CD4-positive, alpha-beta T cell treated with Interleukin-6 at 100 ng/mL for 8 hours (primary cell): ENCODE measurements at regions not wholly inside any gene's neighbourhood (a gene's known extent, or its start where the extent isn't known, plus 50 kb on each side); places are given as distances from the start of the nearest gene placed in this dataset.
"Not testable (repeated sequence)": the region's sequence is repeated elsewhere in the genome, so short reads cannot be mapped to it uniquely, and the experiment has no call there.

Source experiments
- DNase-seq: peaks from one replicate; pipeline ENCODE4 v3.0.0-alpha.2; 2020; ENCODE audit warnings: mixed read lengths, low spot score

GRCh38 chr2:185988907-185989306 lies 250.3 kb downstream of the FSIP2 start:
- DNase-seq, result not testable (repeated sequence)

GRCh38 chr2:185990861-185991525 lies 252.4 kb downstream of the FSIP2 start:
- no peak for DNase-seq

- no peak for DNase-seq
Measured at GRCh38 chr2:185998562-185999070, 260.0 kb downstream of the FSIP2 start.

GRCh38 chr2:186009341-186009740 lies 270.7 kb downstream of the FSIP2 start:
- DNase-seq, result no peak

GRCh38 chr2:186017278-186017677 lies 278.7 kb downstream of the FSIP2 start:
- DNase-seq, result no peak

GRCh38 chr2:186024921-186025320 lies 286.3 kb downstream of the FSIP2 start:
- DNase-seq, result no peak

- DNase-seq, result no peak
Measured at GRCh38 chr2:186027922-186028321, 289.3 kb downstream of the FSIP2 start.

GRCh38 chr2:186031229-186031628 lies 292.6 kb downstream of the FSIP2 start:
- DNase-seq, result no peak

GRCh38 chr2:186032102-186032738 lies 293.6 kb downstream of the FSIP2 start:
- no peak for DNase-seq

- DNase-seq, result no peak
Measured at GRCh38 chr2:186032930-186033329, 294.3 kb downstream of the FSIP2 start.

- no peak for DNase-seq
Measured at GRCh38 chr2:186033541-186033940, 294.9 kb downstream of the FSIP2 start.

- no peak for DNase-seq
Measured at GRCh38 chr2:186036862-186037449, 298.4 kb downstream of the FSIP2 start.

- no peak for DNase-seq
Measured at GRCh38 chr2:186042207-186043028, 303.8 kb downstream of the FSIP2 start.

GRCh38 chr2:186044761-186045160 lies 306.2 kb downstream of the FSIP2 start:
- DNase-seq, result no peak

GRCh38 chr2:186052930-186053329 lies 314.3 kb downstream of the FSIP2 start:
- no peak for DNase-seq

GRCh38 chr2:186058614-186059013 lies 320.0 kb downstream of the FSIP2 start:
- DNase-seq, result no peak

GRCh38 chr2:186059096-186059495 lies 320.5 kb downstream of the FSIP2 start:
- no peak for DNase-seq

- no peak for DNase-seq
Measured at GRCh38 chr2:186060744-186061440, 322.3 kb downstream of the FSIP2 start.

GRCh38 chr2:186064507-186064906 lies 325.9 kb downstream of the FSIP2 start:
- DNase-seq, result no peak

- DNase-seq, result no peak
Measured at GRCh38 chr2:186065491-186065890, 326.9 kb downstream of the FSIP2 start.

GRCh38 chr2:186068139-186068801 lies 329.7 kb downstream of the FSIP2 start:
- DNase-seq, result no peak
